Hippocampal formation (tissue), 2 donors: ENCODE measurements at regions not wholly inside any gene's neighbourhood (a gene's known extent, or its start where the extent isn't known, plus 50 kb on each side); places are given as distances from the start of the nearest gene placed in this dataset.
"Not testable (repeated sequence)": the region's sequence is repeated elsewhere in the genome, so short reads cannot be mapped to it uniquely, and the experiment has no call there.

Experiments used
- DNase-seq, 2 donors: peaks; one replicate each; lab custom pipeline; 2025; lab: John Stamatoyannopoulos, UW

DNA sequence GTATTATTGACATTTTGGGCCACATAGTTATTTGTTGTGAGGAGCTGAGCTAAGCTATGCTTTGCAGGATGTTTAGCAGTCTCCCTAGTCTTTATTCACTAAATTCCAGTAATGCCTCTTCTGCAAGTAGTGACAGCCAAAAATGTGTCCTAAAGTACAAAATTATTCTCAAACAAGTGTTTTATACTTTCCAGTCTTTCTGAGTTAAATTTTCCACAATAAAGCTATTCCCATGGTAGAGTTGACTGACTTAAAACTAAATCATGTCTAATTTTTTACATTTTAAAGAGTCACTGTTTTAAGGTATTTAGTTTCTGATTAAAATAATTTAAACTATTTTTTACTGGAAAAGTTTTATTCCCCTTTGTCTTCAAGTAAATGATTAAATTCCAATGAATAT, 717.8 kb upstream of the HS3ST5 start:
- DNase-seq = no peak

DNA sequence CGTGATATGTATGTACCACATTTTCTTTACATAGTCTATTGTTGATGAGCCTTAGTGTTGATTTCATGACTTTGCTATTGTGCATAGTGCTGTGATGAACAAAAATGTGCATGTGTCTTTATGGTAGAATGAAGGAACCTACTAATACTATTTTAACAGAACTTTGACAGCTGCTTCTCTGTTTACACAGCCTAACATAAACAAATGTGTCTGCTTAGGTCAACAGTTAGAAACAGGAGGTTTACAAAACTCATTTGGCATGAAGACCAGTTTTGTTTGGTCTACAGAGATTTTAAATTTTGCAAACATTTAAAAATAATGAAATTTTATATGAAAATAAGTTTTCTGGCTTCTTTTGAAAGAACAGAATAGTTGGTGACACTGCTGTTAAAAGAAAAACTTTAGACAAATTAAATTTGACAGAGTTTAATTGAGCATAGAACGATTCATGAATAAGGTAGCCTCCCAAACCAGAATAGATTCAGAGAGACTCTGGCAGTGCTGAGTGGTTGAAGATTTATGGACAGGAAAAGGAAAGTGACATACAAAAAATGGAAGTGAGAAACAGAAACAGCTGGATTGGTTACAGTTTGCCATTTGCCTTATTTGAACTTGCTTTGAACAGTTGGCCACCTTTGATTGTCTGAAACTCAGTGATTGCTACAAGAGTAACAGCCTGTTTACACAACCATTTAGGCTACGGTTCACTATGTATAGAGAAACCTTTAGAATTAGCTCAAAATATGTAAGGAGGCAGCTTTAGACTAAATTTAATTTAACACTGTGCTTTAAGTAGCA, 715.8 kb upstream of the HS3ST5 start:
- DNase-seq = no peak

DNA sequence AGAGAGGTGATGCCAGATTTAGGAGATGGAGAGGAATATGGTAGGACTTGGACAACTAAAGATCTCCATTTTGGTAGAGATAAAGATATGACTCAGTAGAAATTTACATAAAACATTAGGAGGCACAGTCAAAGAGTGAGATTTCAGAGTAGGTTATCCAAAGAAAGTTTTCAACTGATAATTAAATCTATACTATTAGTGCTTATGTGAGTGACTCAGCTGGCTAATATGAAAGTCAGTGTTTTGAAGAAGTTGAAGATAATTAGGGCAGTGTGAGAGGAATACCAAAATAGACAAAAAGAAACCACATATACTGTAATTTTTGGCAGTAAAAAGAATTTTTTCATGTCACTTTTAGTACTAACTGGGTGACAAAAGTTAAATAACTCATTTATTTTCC, 712.8 kb upstream of the HS3ST5 start:
- no peak for DNase-seq

DNA sequence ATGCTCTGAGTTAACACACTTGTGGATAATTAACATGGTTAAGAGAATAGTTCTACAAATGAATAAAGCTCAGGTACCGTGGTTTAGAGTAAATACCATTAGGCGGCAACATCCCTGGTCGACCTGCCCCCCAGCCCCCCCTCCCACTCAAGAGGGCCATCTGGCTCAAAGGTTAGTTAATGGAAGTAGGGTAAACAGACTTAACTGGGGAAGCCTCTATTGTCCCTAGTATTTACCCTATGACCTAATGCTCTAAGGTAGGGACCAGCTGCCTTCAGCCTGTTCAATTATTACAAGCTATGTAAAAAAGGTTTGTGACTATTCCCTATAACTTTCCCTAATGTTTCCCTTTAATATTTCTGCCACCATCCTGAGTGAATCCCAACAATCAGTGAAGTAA, 711.4 kb upstream of the HS3ST5 start:
- DNase-seq = not testable (repeated sequence)

DNA sequence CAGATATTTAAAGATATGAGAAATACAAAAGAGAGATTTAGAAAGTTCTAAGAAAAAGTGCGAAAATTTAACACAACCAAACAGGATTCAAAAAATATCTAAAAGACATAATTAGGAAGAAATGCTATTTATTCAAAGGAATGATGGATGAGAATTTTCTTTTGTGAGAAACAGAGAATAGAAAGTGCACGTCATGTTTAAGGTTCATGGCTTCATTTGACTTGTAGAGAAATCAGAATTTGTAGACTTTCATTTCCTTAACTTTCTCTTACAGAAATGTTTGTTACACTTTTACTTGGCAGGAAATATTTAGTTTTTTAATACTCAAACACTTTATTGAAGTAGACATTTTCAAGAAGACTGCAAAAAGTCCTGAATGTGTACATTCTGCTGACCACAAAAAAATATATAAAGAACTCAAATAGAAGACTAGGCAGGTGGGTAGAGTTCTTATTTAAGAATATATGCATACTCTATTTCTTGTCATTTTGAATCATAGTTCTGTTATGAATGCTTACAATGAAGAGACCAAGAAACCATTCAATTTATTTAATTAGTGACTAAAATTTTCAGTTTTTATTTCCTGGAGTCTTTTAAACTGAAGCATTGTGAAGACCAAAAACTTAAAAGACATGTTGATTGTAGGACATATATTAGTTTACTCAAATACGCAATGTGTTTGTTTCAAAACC, 710.5 kb upstream of the HS3ST5 start:
- DNase-seq = no peak

DNA sequence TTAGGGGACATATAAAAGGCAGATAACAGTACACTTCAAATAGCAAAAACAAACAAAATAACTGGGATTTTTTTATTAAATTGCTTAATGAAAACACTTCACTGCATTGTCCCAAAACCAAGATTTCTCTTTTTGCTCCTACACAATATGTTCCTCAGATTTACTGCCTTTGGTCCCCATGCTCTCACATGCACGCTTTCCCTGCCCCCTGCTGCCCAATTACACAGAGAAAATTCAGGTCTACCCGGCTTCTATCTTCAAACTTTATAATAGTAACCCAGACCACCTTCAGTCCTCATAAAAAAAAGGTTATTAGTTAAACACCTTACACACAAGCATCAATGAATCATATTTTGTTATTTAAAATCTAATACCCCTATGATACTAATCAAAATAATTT, 673.8 kb upstream of the HS3ST5 start:
- no peak for DNase-seq

DNA sequence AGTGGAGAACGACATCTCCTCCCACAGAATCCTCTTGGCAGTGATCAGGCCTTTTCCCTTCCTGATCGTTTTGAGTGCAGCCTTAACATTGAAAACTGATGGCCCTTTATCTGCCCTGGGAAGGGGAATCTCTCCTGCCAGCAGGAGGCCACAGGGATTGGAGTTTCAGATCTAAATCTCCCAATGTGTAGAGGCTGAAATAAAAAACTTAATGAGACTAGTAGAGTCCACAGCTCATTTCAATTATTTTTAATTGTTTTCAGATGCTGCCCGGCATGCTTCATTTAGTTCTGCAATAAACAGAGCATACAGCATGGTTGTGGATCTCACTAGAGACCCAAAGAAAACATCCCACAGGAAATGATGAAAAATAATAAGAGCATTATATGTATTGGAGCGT, 662.2 kb upstream of the HS3ST5 start:
- DNase-seq = no peak

DNA sequence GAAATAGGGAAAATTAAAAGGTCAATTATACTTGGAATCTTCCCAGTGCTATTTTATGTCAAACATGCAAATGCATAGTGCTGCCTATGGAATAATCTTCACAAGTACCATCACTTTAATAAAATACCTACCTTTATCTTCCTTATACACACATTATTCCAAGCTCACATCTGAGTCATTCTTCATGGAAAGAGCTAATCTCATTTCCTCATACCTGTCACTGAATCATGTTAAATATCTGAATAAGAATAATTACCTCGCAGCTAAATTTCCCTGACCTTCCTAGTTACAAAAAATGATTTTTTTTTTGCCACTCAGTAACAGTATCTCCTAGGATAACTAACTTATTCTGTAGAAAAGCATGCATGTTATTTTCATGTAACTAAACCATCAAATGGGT, 661.4 kb upstream of the HS3ST5 start:
- DNase-seq = no peak

DNA sequence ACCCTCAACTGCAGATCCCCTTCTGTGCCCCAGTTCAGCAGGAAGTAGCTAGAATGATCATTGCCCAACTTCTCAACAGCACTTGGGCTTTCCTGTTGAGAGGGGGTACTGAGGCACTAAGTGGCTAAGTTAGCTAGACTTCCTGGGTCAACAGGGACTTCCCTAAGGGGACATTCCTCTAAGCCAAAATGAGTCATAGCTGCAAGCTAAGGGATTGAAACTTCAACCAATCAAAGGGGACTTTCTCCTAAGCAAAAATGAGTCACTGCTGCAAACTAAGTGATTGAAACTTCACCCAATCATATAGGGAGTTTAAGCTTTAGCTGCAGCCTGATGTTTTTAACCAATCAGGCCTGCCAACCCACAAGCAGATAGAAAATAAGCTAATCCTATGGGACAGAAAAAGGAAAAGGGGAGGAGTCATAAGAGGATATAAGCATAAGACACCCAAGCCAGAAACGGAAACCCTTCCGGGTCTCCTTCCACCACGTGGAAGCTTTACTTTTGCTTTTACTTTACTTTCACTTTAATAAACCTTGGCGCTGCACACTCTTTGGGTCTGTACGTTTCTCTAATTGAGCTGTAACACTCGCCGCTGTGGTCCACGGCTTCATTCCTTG, 659.0 kb upstream of the HS3ST5 start:
- no peak for DNase-seq

DNA sequence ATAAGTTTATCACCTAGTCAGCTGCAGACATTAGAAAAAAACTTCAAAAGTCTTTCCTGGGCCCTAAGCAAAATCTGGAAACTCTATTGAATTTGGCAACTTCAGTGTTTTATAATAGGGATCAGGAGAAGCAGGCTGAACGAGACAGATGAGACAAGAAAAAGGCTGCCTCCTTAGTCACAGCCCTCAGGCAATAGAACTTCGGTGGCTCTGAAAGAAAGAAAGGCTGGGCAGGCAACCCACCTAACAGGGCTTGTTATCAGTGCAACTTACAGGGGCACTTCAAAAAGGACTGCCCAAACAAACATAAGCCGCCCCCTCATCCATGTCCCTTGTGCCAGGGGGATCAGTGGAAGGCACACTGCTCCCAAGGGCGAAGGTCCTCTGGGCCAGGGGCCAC, 657.9 kb upstream of the HS3ST5 start:
- no peak for DNase-seq

DNA sequence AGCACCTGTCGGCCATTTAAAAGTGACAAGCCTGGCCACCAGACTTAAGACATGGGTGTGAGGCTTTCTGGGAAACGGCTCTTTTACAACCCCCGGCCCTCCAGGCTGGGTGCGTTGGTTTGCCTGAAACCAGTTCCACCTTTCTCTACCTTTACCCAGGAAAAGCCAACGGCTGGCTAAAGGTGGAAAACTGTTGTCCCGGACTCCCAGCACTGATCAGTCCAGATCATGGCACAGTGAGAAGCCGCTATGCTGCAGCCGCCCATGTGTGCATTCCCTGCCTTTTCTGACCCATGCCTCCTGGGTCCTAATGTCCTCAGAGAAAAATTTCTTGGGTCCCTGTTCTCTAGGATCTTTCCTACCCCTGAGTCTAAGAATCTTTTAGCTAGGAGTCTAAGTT, 655.7 kb upstream of the HS3ST5 start:
- DNase-seq = no peak

DNA sequence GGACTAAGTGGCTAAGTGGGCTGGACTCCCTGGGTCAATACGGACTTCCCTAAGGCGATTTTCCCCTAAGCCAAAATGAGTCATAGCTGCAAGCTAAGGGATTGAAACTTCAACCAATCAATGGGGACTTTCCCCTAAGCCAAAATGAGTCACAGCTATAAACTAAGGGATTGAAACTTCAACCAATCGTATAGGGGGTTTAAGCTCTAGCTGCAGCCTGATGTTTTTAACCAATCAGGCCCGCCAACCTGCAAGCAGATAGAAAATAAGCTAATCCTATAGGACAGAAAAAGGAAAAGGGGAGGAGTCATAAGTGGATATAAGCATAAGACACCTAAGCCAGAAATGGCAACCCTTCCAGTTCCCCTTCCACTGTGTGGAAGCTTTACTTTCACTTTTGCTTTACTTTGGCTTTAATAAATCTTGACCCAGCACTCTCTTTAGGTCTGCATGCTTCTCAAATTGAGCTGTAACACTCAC, 655.0 kb upstream of the HS3ST5 start:
- no peak for DNase-seq

DNA sequence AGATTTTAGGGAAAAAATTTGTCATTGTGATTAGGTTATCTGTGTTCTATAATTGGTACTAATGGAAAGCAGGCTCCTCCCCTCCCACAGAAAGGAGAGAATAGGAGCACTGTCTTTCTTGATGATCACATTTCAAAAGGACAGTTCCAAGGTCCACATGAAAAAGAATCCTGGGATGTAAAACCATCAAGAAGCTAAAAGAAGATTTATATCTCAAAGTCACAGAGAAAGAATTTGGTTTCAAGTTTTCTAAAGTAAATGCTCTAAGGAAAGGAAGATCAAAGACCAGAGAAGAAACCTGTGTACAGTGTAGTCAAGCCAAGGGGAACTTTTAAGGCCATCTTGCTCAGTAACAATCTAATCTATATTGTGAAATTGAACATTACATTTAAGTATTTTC, 652.7 kb upstream of the HS3ST5 start:
- no peak for DNase-seq

DNA sequence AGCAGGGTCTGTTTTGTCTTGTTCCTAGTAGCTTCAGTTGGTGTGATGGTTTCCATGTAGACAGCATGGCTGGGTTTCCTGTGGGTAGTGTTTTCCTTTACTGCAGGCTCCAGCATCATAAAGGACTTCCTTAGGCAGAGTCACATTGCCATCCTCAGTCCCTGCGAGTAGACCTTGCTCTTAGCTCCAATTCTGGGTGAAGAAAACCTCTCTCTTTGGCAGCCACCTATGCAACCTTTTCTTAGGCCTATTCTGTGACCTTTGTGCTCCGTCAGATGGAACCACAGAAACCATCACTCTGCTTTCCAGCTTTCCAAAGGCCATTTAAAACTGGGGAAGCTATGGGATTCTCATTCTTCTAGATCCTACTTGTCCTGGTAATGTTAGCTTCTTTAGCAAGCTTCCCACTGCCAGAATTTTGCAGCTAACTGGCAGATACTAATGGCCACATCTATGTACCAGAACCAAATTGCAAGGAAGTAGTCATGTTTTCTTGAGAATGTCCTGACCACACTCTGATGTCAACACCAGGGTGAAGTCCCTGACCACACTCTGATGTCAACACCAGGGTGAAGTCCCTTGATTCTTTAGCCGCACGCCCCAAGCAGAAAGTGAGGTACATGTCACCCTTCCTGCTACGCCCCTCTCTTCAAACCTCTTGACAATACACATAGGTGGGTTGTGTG, 646.6 kb upstream of the HS3ST5 start:
- no peak for DNase-seq

DNA sequence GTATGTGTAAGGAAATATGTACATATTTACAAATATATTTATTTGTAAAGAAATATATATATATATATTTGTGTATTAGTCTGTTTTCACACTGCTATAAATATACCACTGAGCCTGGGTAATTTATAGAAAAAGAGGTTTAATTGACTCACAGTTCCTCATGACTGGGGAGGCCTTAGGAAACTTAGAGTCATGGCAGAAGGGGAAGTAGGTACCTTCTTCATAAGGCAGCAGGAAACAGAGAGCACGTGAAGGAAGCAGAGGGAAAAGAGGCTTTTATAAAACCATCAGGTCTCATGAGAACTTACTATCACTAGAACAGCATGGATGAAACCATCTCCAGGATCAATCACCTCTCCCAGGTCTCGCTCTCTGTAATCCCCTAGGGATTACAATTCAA, 644.5 kb upstream of the HS3ST5 start:
- no peak for DNase-seq

DNA sequence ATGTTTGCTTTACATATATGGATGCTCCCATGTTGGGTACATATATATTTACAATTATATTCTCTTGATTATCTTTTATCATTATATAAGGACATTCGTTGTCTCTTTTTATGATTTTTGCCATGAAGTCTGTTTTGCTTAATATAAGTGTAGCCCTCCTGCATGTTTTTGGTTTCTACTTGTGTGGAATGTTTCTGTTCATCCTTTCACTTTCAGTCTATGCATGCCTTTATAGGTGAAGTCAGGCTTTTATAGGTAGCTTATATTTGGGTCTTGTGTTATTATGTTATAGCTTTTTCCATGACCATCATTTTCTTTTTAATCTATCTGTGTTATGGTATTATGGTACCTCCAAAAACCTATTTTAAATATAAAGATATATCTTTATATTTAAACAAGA, 612.5 kb upstream of the HS3ST5 start:
- no peak for DNase-seq

DNA sequence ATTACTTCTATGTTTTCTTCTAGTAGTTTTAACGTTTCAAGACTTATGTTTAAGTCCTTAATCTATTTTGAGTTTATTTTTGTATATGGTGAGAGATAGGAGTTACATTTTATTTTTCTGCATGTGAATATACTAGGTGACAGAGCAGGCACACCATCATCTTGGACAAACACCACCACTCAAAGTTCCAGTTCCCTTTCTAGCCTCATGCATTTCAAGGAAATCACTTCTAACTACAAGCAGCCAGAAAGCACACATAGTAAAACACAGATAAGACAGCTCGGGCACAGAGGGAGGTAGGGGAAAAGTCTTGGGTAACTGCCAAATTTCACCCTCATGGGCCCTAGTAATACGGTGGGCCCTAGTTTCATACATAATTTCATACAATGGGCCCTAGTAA, 609.4 kb upstream of the HS3ST5 start:
- no peak for DNase-seq

DNA sequence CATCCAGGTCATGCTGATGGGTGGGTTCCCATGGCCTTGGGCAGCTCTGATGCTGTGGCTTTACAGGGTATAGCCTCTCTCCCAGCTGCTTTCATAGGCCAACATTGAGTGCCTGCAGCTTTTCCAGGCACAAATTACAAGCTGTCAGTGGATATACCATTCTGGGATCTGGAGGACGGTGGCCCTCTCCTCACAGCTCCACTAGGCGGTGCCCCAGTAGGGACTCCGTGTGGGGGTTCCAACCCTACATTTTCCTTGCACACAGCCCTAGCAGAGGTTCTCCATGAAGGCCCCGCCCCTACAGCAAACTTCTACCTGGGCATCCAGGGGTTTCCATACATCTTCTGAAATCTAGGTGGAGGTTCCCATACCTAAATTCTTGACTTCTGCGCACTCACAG, 602.6 kb upstream of the HS3ST5 start:
- no peak for DNase-seq

DNA sequence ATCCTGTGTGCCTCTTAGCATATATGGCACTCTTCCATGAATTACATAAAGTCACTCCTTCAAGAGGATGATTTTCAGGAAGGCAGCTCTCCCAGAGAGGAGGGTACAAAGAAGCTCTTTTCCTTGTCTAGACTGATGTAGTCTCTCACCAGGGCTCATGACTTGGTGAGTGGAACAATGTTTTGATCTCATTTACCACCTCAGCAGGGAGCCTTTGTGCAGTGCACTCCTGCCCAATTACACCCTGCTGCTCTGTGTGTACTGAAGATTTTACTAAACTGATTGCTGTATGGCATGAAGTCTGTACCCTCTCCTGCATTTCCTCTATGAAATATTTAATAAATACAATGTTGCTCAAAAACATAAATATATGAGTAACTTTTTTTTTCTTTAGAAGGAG, 598.3 kb upstream of the HS3ST5 start:
- no peak for DNase-seq

DNA sequence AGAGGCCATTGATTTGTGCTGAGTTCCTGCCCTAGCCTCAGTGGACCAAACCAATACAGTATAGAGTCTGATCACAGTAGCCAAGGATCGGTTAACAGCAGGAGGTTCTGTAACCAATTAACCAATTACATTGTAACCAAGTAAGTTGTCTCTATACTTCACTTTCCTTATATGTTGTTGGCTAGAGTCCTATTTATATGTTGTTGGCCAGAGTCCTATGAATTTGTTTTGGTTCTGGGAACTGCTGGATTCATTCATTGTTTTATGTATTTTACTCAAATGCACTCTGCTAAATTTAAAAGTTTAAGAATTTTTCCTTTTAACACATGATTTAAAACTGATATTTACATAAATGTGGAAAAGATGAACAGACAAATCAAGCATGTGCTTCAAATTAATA, 597.4 kb upstream of the HS3ST5 start:
- DNase-seq = no peak

DNA sequence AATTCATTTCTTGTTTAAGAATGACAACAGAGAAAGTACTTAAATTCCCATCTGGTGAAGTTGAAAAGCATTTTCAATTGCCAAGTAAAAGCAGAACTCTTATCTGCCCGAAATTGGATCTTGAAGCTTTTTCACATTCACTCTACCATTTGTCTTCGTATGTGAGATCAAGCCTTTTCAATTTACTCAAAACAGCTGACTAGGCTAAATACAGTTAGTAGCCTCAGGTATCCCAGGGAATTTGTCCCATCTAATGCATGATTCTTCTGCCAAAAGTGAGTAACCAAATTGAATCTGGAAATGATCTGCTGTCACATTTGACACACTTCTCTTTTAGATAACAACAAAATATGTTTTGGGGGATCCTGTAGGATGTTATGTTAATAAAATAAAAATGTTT, 596.8 kb upstream of the HS3ST5 start:
- no peak for DNase-seq

DNA sequence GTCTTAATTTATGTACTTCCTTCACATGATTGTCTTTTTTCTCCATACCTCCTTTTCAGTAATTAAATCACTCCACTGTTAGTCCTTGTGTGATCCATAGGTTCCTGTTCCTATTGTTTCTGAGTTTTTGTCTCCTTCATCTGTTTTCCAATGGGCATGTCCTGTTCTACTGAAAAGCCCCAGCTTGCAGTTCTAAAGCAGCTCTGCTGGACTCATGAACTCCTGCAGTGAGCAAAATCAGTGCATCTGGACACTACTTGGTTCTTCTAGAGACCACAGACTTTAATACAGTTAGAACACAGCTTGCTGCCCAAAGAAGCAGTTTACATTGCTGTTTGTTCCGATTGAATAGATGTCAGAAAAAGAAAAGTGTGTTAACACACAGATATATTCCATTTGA, 593.3 kb upstream of the HS3ST5 start:
- DNase-seq = no peak

DNA sequence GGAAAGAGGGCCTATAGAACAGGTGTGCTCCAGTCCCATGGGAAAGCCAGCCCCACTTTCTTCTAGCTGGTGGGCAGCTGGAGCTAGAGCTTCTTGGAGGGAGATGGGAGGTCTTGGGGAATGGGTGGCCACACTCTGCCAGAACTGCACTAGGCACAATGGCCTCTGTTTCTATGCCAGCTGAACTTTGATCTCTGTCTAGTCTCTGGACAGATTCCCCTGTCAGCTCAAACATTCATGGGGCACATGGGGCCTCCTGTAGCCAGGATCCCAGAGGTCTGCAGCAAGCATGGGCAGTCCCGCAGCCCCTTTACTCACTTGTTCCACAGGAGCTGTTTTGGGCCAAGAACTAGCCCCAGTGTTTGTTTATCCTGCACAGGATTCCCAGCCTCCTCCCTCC, 591.3 kb upstream of the HS3ST5 start:
- no peak for DNase-seq
